ENCODE measurements at regions not wholly inside any gene's neighbourhood (a gene's known extent, or its start where the extent isn't known, plus 50 kb on each side); places are given as distances from the start of the nearest gene placed in this dataset.
"Not testable (repeated sequence)": the region's sequence is repeated elsewhere in the genome, so short reads cannot be mapped to it uniquely, and the experiment has no call there.

DNA sequence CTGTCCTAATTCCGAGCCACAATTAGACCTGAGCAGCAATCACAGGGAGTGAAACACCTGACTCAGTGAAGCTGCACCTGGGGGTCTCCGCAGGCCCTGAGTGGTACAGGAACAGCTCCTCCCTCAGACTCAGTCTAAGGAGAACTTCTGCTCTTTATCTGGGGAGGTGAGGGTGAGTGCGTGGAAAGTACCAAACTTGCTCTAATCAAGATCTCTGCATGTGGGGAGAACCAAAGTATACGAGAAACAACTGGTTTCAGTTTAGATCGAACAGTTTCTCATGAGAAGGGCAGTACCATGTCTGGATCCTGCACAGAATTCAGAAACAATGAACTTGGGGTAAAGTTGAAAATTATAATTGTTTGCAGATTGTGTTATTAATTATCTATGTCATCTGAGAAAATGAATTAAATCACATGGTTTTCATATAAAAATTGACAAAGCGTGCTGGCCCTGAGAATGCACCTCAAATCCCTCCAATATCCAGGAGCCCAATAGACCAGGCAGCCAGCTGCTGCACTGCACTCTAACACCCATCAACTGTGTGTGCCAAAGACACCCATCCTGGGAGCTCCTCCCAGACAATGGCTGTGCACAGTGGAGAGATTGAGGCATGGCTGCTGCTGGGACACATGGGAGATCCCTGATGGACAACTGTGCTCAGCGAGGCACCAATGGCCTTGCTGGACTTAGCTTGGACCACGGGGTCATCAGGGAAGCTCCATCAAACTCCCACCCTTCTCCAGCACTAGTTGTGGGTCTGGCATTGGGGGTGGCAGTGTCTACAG lies 803.8 kb downstream of the TMEM121 start:
- TF ChIP-seq, protein P1, sequence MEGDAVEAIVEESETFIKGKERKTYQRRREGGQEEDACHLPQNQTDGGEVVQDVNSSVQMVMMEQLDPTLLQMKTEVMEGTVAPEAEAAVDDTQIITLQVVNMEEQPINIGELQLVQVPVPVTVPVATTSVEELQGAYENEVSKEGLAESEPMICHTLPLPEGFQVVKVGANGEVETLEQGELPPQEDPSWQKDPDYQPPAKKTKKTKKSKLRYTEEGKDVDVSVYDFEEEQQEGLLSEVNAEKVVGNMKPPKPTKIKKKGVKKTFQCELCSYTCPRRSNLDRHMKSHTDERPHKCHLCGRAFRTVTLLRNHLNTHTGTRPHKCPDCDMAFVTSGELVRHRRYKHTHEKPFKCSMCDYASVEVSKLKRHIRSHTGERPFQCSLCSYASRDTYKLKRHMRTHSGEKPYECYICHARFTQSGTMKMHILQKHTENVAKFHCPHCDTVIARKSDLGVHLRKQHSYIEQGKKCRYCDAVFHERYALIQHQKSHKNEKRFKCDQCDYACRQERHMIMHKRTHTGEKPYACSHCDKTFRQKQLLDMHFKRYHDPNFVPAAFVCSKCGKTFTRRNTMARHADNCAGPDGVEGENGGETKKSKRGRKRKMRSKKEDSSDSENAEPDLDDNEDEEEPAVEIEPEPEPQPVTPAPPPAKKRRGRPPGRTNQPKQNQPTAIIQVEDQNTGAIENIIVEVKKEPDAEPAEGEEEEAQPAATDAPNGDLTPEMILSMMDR (IDR thresholded peaks at IDR 0.05; ENCODE audit: extremely low read depth in 1 of 2, insufficient read depth in 1 of 2, low read depth in 1 of 2, low read length in 2 of 2) = not testable (repeated sequence)
- TF ChIP-seq POLR2A (IDR thresholded peaks at IDR 0.05; ENCODE audit: low read depth, low read length) = not testable (repeated sequence)

Measured in endothelial cell of umbilical vein (primary cell).